K562 (cell line): ENCODE measurements at regions not wholly inside any gene's neighbourhood (a gene's known extent, or its start where the extent isn't known, plus 50 kb on each side); places are given as distances from the start of the nearest gene placed in this dataset.

Experiments
- ATF6 ChIP-seq: sonication (generic); formaldehyde crosslinking; IDR thresholded peaks from 2 replicates; pipeline ENCODE4 v1.4.0; 2020; ENCODE audit warnings: mild to moderate bottlenecking, missing genetic modification reagents
- CBFB ChIP-seq: sonication (generic); formaldehyde crosslinking; IDR thresholded peaks from 2 replicates; pipeline ENCODE4 v1.4.0; 2020; ENCODE audit warnings: mild to moderate bottlenecking, missing genetic modification reagents
- DDX20 ChIP-seq: fragments of 450-650 bp; IDR thresholded peaks from 2 replicates; pipeline ENCODE4 v1.6.1; 2016; ENCODE audit warnings: missing genetic modification characterization, low read depth, mild to moderate bottlenecking, missing compliant biosample characterization, moderate library complexity
- GATAD2A ChIP-seq: fragments of 450-650 bp; IDR thresholded peaks from 2 replicates; pipeline ENCODE4 v1.6.1; 2017
- ILF3 ChIP-seq: fragments of 450-650 bp; IDR thresholded peaks from 2 replicates; pipeline ENCODE4 v1.6.1; 2018; ENCODE audit warnings: antibody characterized with exemption, mild to moderate bottlenecking, moderate library complexity, borderline replicate concordance
- SIN3A ChIP-seq, 2 experiments: fragments of 150-350 bp in 1 of 2; IDR thresholded peaks; 2 replicates each; pipeline ENCODE4 v1.6.1; 2011 to 2016; ENCODE audit warnings: borderline replicate concordance in 2 of 2, low read depth in 2 of 2, low read length in 2 of 2, mild to moderate bottlenecking in 2 of 2, moderate library complexity in 2 of 2; ENCODE audit not compliant: control insufficient read depth in 1 of 2
- TF ChIP-seq, protein P1 (sequence below): sonication (generic); formaldehyde crosslinking; IDR thresholded peaks from 2 replicates; pipeline ENCODE4 v1.8.0; 2022; ENCODE audit warnings: mild to moderate bottlenecking, missing genetic modification reagents

GRCh38 chr15:37359101-37359892 lies 258.9 kb upstream of the MEIS2 start (continued):
- TF ChIP-seq ATF6 (CRISPR knock-in tag) (no peak), SIN3A (IDR thresholded peaks at IDR 0.05; ENCODE audit: borderline replicate concordance in 2 of 2, control insufficient read depth in 1 of 2, low read depth in 2 of 2, low read length in 2 of 2) (no peak), CBFB (CRISPR knock-in tag) (no peak), GATAD2A (no peak), DDX20 (tag) (no peak), ILF3 (no peak)
- TF ChIP-seq, protein P1, sequence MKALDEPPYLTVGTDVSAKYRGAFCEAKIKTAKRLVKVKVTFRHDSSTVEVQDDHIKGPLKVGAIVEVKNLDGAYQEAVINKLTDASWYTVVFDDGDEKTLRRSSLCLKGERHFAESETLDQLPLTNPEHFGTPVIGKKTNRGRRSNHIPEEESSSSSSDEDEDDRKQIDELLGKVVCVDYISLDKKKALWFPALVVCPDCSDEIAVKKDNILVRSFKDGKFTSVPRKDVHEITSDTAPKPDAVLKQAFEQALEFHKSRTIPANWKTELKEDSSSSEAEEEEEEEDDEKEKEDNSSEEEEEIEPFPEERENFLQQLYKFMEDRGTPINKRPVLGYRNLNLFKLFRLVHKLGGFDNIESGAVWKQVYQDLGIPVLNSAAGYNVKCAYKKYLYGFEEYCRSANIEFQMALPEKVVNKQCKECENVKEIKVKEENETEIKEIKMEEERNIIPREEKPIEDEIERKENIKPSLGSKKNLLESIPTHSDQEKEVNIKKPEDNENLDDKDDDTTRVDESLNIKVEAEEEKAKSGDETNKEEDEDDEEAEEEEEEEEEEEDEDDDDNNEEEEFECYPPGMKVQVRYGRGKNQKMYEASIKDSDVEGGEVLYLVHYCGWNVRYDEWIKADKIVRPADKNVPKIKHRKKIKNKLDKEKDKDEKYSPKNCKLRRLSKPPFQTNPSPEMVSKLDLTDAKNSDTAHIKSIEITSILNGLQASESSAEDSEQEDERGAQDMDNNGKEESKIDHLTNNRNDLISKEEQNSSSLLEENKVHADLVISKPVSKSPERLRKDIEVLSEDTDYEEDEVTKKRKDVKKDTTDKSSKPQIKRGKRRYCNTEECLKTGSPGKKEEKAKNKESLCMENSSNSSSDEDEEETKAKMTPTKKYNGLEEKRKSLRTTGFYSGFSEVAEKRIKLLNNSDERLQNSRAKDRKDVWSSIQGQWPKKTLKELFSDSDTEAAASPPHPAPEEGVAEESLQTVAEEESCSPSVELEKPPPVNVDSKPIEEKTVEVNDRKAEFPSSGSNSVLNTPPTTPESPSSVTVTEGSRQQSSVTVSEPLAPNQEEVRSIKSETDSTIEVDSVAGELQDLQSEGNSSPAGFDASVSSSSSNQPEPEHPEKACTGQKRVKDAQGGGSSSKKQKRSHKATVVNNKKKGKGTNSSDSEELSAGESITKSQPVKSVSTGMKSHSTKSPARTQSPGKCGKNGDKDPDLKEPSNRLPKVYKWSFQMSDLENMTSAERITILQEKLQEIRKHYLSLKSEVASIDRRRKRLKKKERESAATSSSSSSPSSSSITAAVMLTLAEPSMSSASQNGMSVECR (CRISPR knock-in tag) = no peak
